ENCODE measurements at regions not wholly inside any gene's neighbourhood (a gene's known extent, or its start where the extent isn't known, plus 50 kb on each side); places are given as distances from the start of the nearest gene placed in this dataset.
"Not testable (repeated sequence)": the region's sequence is repeated elsewhere in the genome, so short reads cannot be mapped to it uniquely, and the experiment has no call there.

GRCh38 chr1:222384531-222384930, 163.4 kb downstream of the HHIPL2 start:
- H3K36me3 ChIP-seq (replicated peaks; ENCODE audit: insufficient read depth, low read depth) = no peaks in the 10 kb centered on the region
- no peaks in the 10 kb centered on the region for H3K27me3 ChIP-seq
- H3K4me2 ChIP-seq = no peak overlapping the region
- H3K4me1 ChIP-seq (ENCODE audit: insufficient read depth) = no peaks in the 10 kb centered on the region
- H3K9me2 ChIP-seq (replicated peaks; ENCODE audit: insufficient read depth) = no peaks in the 10 kb centered on the region
- no peaks in the 10 kb centered on the region for H3K79me2 ChIP-seq
- TF ChIP-seq EZH2phosphoT487 (IDR thresholded peaks at IDR 0.05; ENCODE audit: low read depth, severe bottlenecking, unreplicated experiment) = no peak
- TF ChIP-seq CTCF (IDR thresholded peaks at IDR 0.05; ENCODE audit: poor library complexity) = no peak
- TF ChIP-seq EZH2 (IDR thresholded peaks at IDR 0.05; ENCODE audit: borderline replicate concordance) = no peak
- no peak for DNase-seq (ENCODE audit: low spot score)
- no peaks in the 10 kb centered on the region for H3K9me3 ChIP-seq (ENCODE audit: low read depth)
- no peak overlapping the region for H2AFZ ChIP-seq
- H3K4me3 ChIP-seq = no peak overlapping the region
- no peak overlapping the region for H3K27ac ChIP-seq
- H4K20me1 ChIP-seq (ENCODE audit: insufficient read depth, poor library complexity, severe bottlenecking) = no peaks in the 10 kb centered on the region

GRCh38 chr1:222382171-222382570, 165.7 kb downstream of the HHIPL2 start:
- H4K20me1 ChIP-seq (ENCODE audit: insufficient read depth, poor library complexity, severe bottlenecking) = no peaks in the 10 kb centered on the region
- no peaks in the 10 kb centered on the region for H3K9me2 ChIP-seq (replicated peaks; ENCODE audit: insufficient read depth)
- no peak overlapping the region for H3K27ac ChIP-seq
- H3K79me2 ChIP-seq = no peaks in the 10 kb centered on the region
- no peak for TF ChIP-seq CTCF (IDR thresholded peaks at IDR 0.05; ENCODE audit: poor library complexity)
- TF ChIP-seq EZH2 (IDR thresholded peaks at IDR 0.05; ENCODE audit: borderline replicate concordance) = no peak
- no peak for TF ChIP-seq EZH2phosphoT487 (IDR thresholded peaks at IDR 0.05; ENCODE audit: low read depth, severe bottlenecking, unreplicated experiment)
- H3K36me3 ChIP-seq (replicated peaks; ENCODE audit: insufficient read depth, low read depth) = no peaks in the 10 kb centered on the region
- no peak for DNase-seq (ENCODE audit: low spot score)
- no peaks in the 10 kb centered on the region for H3K4me1 ChIP-seq (ENCODE audit: insufficient read depth)
- whole genome bisulfite sequencing (ENCODE audit: low lambda C conversion rate, missing lambda C conversion rate) = 72% methylated on average over 3 of the region's 3 CpGs
- no peak overlapping the region for H3K4me2 ChIP-seq
- no peaks in the 10 kb centered on the region for H3K27me3 ChIP-seq
- no peak overlapping the region for H2AFZ ChIP-seq
- no peaks in the 10 kb centered on the region for H3K9me3 ChIP-seq (ENCODE audit: low read depth)
- no peak overlapping the region for H3K4me3 ChIP-seq

- DNase-seq (ENCODE audit: low spot score) = no peak
- Histone ChIP-seq H4K20me1 (ENCODE audit: insufficient read depth, poor library complexity, severe bottlenecking) (no peaks in the 10 kb centered on the region), H3K4me3 (no peak overlapping the region), H3K27me3 (no peaks in the 10 kb centered on the region), H3K79me2 (no peaks in the 10 kb centered on the region), H3K4me1 (ENCODE audit: insufficient read depth) (no peaks in the 10 kb centered on the region), H3K36me3 (replicated peaks; ENCODE audit: insufficient read depth, low read depth) (no peaks in the 10 kb centered on the region), H3K9me2 (replicated peaks; ENCODE audit: insufficient read depth) (no peaks in the 10 kb centered on the region), H3K9me3 (ENCODE audit: low read depth) (no peaks in the 10 kb centered on the region), H3K4me2 (no peak overlapping the region), H2AFZ (no peak overlapping the region), H3K27ac (no peak overlapping the region)
- WGBS (ENCODE audit: low lambda C conversion rate, missing lambda C conversion rate) = 91% methylated on average over 6 of the region's 6 CpGs
- no peak for TF ChIP-seq CTCF (IDR thresholded peaks at IDR 0.05; ENCODE audit: poor library complexity)
- no peak for TF ChIP-seq EZH2 (IDR thresholded peaks at IDR 0.05; ENCODE audit: borderline replicate concordance)
Observed at GRCh38 chr1:222377428-222378088, 170.3 kb downstream of the HHIPL2 start.

GRCh38 chr1:222376791-222377190, 171.1 kb downstream of the HHIPL2 start:
- H3K79me2 ChIP-seq; H3K27me3 ChIP-seq; H2AFZ ChIP-seq; H3K9me3 ChIP-seq (ENCODE audit: low read depth); DNase-seq (ENCODE audit: low spot score); H3K9me2 ChIP-seq (replicated peaks; ENCODE audit: insufficient read depth); H3K36me3 ChIP-seq (replicated peaks; ENCODE audit: insufficient read depth, low read depth); H3K4me2 ChIP-seq; H3K27ac ChIP-seq; H3K4me3 ChIP-seq; H3K4me1 ChIP-seq (ENCODE audit: insufficient read depth); H4K20me1 ChIP-seq (ENCODE audit: insufficient read depth, poor library complexity, severe bottlenecking): not testable (repeated sequence)
- 100% methylated on average over 1 of the region's 1 CpG for WGBS (ENCODE audit: low lambda C conversion rate, missing lambda C conversion rate)

All from hepatocyte (in vitro differentiated cells).